ENCODE measurements at regions not wholly inside any gene's neighbourhood (a gene's known extent, or its start where the extent isn't known, plus 50 kb on each side); places are given as distances from the start of the nearest gene placed in this dataset.

- ChIA-PET CTCF (no interaction called here), POLR2A (no interaction called here)
- Mint-ChIP-seq H3K36me3 (ENCODE audit: low read depth) (no peaks in the 10 kb centered on the region), H3K4me3 (no peak overlapping the region), H3K4me1 (ENCODE audit: low read depth) (no peaks in the 10 kb centered on the region), H3K27me3 (no peaks in the 10 kb centered on the region), H3K9me3 (no peaks in the 10 kb centered on the region), H3K27ac (no peak overlapping the region)
- DNase-seq: peak; percentile 4
- intact Hi-C loops (cut with micrococcal nuclease): no loop called here
- TF ChIP-seq, protein P1, sequence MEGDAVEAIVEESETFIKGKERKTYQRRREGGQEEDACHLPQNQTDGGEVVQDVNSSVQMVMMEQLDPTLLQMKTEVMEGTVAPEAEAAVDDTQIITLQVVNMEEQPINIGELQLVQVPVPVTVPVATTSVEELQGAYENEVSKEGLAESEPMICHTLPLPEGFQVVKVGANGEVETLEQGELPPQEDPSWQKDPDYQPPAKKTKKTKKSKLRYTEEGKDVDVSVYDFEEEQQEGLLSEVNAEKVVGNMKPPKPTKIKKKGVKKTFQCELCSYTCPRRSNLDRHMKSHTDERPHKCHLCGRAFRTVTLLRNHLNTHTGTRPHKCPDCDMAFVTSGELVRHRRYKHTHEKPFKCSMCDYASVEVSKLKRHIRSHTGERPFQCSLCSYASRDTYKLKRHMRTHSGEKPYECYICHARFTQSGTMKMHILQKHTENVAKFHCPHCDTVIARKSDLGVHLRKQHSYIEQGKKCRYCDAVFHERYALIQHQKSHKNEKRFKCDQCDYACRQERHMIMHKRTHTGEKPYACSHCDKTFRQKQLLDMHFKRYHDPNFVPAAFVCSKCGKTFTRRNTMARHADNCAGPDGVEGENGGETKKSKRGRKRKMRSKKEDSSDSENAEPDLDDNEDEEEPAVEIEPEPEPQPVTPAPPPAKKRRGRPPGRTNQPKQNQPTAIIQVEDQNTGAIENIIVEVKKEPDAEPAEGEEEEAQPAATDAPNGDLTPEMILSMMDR (IDR thresholded peaks at IDR 0.05): no peak
- no peak for ATAC-seq
These were observed 387.2 kb downstream of the TCERG1L start for GRCh38 chr10:130924138-130924819.

GRCh38 chr10:130926442-130926841 is 385.1 kb downstream of the TCERG1L start:
- H3K4me3 Mint-ChIP-seq: no peak overlapping the region
- DNase-seq (no peak), ATAC-seq (no peak)
- H3K36me3 Mint-ChIP-seq (ENCODE audit: low read depth): no peaks in the 10 kb centered on the region
- H3K9me3 Mint-ChIP-seq: no peaks in the 10 kb centered on the region
- H3K4me1 Mint-ChIP-seq (ENCODE audit: low read depth): no peaks in the 10 kb centered on the region
- no peaks in the 10 kb centered on the region for H3K27me3 Mint-ChIP-seq
- TF ChIP-seq, protein P1 (IDR thresholded peaks at IDR 0.05): no peak
- POLR2A ChIA-PET: no interaction called here
- H3K27ac Mint-ChIP-seq: no peak overlapping the region
- CTCF ChIA-PET: no interaction called here
- intact Hi-C loops (cut with micrococcal nuclease): no loop called here

DNA sequence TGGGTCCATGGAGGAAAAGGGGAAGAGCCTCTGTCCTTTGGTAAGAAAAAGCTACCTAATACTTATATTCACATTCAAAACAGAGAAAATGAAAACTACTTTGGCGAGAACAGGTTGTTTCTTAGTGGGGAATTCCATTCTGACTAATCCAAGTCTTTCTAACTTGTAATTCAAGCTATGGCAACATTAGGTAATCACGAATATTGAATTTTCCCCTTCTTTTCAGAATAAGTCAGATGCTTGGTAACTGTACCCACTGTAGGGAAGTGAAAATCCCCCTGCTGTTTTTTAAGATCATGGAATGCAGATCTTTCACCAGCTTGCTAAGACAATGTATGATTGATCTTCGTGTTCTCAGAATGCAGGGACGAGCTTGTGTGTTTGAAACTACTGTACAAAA is 384.4 kb downstream of the TCERG1L start:
- no peaks in the 10 kb centered on the region for H3K27me3 Mint-ChIP-seq
- ChIA-PET CTCF (no interaction called here), POLR2A (no interaction called here)
- H3K4me3 Mint-ChIP-seq: no peak overlapping the region
- H3K27ac Mint-ChIP-seq: no peak overlapping the region
- intact Hi-C loops (cut with micrococcal nuclease): no loop called here
- ATAC-seq (no peak), DNase-seq (no peak)
- H3K36me3 Mint-ChIP-seq (ENCODE audit: low read depth): no peaks in the 10 kb centered on the region
- H3K4me1 Mint-ChIP-seq (ENCODE audit: low read depth): no peaks in the 10 kb centered on the region
- TF ChIP-seq, protein P1 (IDR thresholded peaks at IDR 0.05): no peak
- H3K9me3 Mint-ChIP-seq: no peaks in the 10 kb centered on the region

GRCh38 chr10:130928306-130928705 is 383.2 kb downstream of the TCERG1L start:
- H3K4me3 Mint-ChIP-seq: no peak overlapping the region
- TF ChIP-seq, protein P1 (IDR thresholded peaks at IDR 0.05): no peak
- POLR2A ChIA-PET: no interaction called here

DNA sequence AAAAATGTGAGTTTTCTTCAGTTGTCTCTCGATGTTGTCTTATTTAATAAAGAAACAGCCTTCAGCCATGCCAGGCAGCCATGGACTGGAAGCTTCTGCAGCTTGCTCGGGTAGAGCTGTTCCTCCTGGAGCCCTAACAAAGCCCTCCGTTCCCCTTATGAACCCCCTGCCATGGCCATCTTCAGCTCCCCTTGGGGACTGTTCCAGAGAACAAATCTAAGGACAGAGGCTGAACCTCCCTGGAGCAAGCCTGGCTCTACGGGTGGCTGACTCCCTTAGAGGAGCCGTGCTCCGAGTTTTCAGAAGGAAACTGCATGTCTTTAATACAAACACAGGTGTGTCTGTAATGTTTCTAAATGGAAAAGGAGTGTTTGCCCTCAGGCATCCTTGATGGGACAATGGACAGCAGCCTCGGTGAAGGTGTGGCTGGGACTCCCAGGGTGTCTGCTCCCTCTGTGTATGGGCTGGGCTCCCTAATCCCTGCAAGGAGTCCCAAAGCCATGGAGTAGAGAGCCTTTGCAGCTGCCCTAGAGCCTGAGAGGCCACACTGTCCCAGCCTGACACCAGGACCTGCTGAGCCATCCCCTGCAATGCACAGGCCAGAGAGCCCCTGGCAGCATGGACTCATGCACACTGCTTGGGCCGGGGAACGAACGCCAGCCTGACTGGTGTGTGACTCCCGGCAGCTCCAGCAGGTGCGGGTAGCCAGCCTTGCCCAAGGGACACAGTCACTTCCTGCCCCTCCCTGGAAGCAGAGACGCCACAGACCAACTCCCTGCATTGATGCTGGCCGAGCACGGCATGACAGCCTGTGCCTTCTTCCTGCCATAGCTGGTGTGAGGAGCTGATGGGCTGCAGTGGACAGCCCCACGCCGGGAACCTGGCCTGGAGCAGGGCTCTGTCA is 381.8 kb downstream of the TCERG1L start:
- H3K4me1 Mint-ChIP-seq (ENCODE audit: low read depth): no peaks in the 10 kb centered on the region

More at GRCh38 chr10:130928306-130928705, 383.2 kb downstream of the TCERG1L start:
- ATAC-seq (no peak), DNase-seq (no peak)
- intact Hi-C loops (cut with micrococcal nuclease): no loop called here
- Mint-ChIP-seq H3K36me3 (ENCODE audit: low read depth) (no peaks in the 10 kb centered on the region), H3K27ac (no peak overlapping the region), H3K27me3 (no peaks in the 10 kb centered on the region), H3K4me1 (ENCODE audit: low read depth) (no peaks in the 10 kb centered on the region), H3K9me3 (no peaks in the 10 kb centered on the region)
- CTCF ChIA-PET: no interaction called here

More for the DNA sequence above, 381.8 kb downstream of the TCERG1L start:
- CTCF ChIA-PET: no interaction called here
- intact Hi-C loops (cut with micrococcal nuclease): no loop called here
- POLR2A ChIA-PET: no interaction called here
- TF ChIP-seq, protein P1 (IDR thresholded peaks at IDR 0.05): no peak
- Mint-ChIP-seq H3K27me3 (no peaks in the 10 kb centered on the region), H3K4me3 (no peak overlapping the region), H3K36me3 (ENCODE audit: low read depth) (no peaks in the 10 kb centered on the region), H3K27ac (no peak overlapping the region), H3K9me3 (no peaks in the 10 kb centered on the region)
- DNase-seq (no peak), ATAC-seq (no peak)

All from activated CD8-positive, alpha-beta T cell treated with anti-CD3 and anti-CD28 coated beads for 36 hours (primary cell).